ENCODE measurements at regions not wholly inside any gene's neighbourhood (a gene's known extent, or its start where the extent isn't known, plus 50 kb on each side); places are given as distances from the start of the nearest gene placed in this dataset.
"Not testable (repeated sequence)": the region's sequence is repeated elsewhere in the genome, so short reads cannot be mapped to it uniquely, and the experiment has no call there.

DNA sequence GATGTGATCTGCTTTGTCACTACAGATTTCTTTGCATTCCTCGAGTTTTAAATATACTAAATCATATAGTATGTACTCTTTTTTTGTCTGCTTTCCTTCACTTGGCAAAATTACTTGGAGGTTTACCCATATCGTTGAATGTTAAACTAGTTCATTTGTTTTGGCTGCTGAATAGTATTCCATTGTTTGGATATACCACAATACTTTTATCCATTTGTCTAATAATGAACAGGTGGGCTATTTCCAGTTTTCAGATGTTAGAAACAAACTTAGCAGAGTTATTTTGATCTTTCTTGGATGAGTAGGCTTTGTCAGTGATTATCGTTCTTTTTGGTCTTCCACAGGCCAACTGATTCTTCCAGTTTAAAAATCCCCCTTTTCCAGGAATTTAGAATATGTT lies 154.0 kb upstream of the TGFBR2 start:
- no peak for DNase-seq

DNA sequence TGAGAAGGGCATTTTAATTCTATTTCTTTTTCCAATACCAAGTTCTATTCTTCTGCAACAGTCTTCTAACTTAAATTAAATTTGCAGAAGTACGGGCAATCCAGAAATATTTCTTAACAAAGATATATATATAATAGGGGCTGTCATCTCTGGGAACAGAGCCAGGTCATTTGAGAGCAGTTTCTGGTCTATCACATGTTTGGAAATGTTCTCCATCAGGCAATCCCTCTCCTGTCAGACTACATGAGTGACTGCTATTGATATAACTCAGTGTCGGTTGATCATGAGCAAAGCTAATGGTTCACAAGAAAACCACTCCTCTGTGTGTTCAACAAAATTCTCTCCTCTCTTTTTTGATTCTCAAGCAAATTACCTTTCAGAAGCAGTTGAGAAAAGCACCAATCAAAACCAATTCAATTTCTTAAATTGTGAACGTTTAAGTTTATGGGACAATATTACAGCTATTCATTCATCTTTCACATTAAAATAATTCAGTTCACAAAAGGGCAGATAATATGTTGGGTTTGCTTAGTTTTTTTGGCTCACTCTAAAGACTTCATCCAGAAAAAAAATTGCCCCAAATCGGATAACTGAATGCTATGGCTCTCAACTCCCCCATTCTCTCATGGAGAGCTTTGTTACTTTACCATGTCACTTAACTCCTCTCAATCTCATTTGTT lies 152.9 kb upstream of the TGFBR2 start:
- DNase-seq: no peak

DNA sequence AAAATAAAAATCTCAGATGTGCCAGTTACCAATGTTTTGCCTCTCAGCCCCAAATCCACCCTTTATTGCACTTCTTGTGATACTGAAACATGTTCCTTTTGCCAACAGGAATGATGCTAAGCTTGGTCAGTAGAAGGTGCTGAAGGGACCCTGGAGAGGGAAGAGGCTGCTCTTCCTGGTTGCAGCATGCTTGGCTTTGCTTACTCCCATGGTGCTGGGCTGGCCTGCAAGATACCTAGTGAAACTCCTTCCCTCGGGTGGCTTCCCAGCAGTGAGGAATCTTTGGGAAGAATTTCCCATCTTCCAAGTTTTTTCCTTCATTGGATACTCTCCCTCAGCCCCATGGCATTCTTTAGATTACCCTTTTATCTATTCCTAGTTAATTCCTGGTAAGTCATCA lies 151.8 kb upstream of the TGFBR2 start:
- DNase-seq: no peak

DNA sequence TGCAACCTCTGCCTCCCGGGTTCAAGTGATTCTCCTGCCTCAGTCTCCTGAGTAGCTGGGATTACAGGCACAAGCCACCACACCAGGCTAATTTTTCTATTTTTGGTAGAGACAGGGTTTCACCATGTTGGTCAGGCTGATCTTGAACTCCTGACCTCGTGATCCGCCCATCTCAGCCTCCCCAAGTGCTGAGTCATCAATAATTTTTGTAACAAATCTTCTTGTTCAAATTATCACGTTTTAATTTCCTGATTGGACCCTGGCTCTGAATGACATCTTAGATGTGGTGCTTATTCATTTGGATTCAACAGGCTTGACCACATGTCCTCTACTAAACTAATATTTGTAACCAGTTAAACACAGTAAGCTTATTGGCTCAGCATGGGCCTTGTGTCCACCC lies 151.3 kb upstream of the TGFBR2 start:
- DNase-seq: not testable (repeated sequence)

DNA sequence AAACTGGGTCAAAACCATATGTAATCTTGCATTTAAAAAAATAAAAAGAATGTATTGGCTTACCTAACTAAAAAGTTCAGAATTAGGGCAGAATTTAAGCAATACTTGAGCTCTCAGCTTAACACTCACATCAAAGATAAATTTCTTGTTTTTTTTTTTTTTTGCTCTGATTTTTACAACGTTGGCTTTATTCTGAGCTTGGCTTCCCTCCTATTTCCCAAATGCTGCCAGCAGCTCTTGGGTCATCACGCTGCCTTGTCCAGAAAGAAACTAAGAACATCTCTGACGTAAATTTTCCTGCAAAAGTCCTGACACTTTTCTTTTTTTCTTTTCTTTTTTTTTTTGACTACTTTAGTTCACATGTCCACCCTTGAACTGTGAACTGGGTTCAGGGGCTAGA lies 150.6 kb upstream of the TGFBR2 start:
- no peak for DNase-seq

DNA sequence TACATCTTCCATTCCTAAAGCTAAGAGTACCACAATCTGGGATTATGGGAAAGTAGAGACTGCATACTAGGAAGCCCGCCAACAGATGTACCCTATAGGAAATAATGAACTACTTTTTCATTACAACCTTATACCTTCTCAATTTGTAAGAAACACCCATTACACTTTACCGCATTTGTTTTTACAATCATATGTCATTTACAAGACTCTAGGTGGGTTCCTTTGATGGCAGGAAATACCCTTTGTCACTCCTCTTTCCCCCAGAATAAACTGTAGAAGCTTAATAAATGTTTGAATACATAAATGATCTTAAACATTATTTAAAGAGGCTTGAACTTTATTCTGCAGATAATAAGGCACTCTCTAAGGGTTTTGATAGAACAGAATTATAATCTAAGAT lies 150.1 kb upstream of the TGFBR2 start:
- no peak for DNase-seq

DNA sequence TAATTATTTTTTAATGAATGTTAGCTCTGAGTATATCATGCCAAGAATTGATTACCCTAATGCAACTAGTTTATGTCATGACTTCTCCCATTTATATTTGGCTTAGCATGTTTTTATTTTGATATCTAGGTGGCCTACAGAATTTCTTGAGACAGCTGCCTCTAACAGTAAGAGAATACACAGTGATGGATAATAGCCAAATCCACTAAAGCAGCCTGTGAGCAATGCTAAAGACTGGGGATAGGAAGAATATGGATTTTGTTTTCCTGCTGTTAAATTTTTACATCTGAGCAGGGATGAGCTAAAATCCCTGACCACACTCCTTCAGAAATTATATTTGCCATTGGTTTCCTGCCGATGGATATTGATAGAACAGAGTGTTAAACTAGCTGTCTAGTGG lies 149.3 kb upstream of the TGFBR2 start:
- DNase-seq: no peak

DNA sequence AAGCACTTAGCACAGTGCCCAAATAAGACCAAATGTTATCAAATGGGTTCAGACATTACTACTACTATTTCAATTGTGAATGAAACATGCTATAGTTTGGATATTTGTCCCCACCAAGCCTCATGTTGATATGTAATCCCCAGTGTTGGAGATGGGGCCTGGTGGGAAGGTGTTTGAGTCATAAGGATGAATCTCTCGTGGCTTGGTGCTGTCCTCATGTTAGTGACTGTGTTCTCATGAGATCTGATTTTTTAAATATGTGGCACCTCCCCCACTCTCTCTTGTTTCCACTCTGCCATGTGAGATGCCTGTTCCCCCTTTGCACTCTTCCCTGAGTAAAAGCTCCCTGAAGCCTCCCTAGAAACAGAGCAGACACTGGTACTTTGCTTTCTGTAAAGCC lies 148.7 kb upstream of the TGFBR2 start:
- DNase-seq: no peak

DNA sequence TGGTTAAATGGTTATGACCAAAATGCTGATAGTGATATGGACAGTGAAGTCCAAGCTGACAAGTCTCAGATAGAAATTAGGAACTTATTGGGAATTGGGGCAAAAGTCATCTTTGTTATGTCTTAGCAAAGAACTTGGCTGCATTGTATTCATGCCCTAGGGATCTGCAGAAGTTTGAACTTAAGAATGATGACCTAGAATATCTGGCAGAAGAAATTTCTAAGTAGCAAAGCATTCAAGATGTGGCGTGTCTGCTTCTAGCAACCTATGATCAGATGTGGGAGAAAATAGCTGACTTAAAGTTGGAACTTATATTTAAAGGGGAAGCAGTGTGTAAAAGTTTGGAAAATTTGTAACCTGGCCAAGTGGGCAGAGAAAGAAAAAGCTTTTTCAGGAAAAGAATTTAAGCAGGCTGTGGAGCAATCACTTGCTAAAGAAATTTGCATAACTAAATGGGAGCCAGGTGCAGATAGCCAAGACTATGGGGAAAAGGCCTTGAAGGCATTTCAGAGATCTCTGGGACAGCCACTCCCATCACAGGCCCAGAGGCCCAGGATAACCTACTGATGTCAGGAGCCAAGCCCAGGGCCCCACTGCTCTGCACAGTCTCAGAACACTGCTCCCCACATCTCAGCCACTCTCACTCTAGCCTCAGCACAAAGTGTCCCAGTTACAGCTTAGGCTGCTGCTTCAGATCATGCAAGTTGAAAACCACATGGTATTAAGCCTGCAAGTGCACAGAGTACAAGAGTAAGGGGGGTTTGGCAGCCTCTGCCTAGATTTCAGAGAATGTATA lies 147.8 kb upstream of the TGFBR2 start:
- DNase-seq: no peak

DNA sequence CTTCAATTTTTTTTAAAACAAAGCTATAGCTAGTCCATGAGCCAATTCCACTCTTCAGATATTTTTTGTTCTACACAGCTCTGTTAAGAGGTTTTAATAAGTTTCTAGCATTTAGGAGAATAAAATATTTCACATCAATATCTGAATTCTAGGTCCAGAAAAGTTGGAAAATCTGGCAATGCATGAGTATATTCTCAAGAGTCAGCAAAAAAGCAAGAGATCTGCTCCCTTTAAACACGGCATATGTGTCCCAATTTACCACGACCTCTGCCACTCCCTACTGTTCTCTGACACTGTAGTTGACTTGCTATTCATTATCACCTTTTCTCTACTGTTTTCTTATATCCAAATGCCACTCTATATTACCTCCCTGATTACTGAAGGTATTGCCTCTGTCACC lies 145.1 kb upstream of the TGFBR2 start:
- no peak for DNase-seq

DNA sequence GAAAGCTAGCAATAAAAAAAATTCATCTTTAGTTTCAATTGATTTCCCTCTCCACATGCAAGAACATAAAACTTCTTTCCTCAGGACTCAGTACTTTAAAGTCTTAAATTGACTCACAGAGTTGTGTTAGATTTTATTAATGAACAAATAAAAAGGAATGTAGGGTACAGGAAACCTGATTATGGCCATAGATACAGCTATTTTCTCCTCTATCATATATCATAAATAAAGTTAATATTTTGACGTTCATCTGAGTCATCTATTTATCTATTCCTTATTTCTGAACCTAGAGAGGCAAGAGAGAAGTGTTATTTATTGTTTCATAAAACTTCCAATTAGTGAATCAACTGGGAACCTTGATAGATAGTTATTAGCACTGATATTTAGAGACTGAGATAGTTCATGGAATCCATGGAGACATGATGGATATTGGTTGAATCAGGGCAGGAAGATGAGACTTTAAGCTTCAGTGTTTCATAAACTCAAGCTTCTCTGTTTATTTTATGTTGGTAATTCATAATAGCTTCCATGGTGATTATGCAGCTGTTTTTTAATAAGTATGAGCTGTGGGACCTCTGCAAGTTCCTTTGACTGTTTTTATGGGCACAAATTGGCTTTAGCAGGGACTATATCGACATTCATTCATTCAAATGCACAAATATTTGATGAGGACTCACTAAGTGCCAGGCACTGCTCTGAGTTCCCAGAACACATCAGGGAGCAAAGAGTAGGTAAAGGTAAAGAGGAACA lies 143.5 kb upstream of the TGFBR2 start:
- DNase-seq: no peak

DNA sequence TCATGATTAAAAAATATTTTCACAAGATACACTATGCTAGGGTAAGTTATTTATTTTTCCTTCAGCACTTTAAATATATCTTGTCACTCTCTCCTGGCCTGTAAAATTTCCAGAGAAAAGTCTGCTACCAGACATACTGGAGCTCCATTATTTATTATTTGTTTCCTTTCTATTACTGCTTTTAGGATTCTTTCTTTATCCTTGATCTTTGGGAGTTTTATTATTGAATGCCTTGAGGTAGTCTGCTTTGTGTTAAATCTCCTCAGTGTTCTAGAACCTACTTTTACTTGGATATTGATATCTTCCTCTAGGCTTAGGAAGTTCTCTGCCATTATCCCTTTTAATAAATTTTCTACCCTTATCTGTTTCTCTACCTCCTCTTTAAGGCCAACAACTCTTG lies 142.0 kb upstream of the TGFBR2 start:
- DNase-seq: no peak

DNA sequence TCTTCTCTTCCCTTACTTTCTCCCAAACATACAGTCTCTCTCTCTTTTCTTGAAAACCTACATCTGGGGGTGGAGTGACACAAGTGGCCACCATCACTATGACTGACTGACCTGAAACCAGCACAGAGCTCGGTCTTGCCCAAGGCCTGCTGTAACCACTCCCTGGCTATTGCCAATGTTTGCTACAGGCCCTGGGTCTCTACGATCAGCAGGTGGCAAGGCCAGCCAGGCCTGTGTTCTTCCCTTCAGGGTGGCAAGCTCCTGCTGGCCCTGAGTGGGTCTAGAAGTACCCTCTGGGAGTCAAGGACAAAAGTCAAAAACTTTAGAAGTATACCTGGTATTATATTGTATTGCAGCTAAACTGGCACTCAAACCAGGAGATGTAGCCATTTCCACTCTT lies 140.9 kb upstream of the TGFBR2 start:
- no peak for DNase-seq

DNA sequence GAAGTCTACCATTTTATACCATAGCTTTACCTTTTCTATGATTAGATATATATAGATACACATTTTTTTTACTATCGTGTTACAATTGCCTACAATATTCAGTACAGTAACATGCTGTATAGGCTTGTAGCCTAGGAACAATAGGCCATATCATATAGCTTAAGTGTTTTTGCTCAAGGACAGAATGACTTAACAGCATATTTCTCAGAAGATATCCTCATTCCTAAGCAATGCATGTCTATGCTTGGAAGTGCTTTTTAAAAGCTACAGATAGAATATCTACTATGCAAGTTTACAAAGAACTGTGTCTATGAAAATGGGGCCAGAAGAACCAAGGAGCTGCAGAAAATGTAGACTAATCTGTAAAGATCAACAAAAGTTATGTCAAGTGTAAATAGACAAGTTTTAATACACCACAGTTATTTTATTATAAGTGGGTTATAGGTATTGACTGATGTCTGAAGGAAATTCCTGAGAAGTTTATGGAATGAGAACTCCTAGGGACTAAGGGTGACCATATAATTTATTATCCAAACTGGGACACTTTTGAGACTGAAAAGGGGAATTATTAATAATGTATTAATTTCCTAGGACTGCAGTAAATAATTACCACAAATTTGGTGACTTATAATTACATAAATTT lies 138.7 kb upstream of the TGFBR2 start:
- DNase-seq: no peak

DNA sequence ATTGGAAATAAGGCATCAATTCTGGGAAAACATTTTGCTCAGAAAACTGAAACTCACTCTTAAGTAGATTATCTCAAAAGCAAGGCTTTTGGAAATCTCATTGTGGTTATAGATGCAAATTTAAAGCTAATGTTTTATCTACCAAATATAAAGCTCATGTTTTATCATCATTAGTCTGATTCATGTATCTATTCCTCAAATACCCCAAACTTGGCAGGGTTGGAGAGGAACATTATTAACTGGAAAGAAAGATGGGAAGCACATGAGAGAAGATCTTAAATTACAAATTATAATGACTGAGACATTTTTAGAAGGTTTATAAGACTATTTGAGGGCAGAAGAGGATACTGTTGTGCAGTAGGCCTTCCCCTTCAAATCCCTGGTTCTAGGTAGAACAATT lies 137.3 kb upstream of the TGFBR2 start:
- no peak for DNase-seq

DNA sequence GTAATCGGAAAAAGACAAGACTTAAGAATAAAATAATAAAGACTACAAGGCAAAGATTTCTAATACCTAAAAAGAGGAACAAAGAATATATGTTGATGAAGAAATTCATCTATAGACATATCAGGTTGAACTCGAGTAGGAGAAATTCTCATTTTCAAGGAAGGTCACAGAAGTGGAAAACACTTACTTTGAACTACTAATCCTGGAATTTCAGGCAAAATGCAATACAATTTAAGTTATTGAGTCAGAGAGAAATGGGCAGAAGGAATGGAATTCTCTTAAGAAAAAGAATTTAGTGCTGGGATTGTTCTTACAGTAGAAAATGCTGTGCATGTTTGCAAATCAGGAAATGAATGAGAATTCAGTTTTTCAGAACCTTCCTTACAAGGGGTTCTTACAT lies 135.9 kb upstream of the TGFBR2 start:
- DNase-seq: no peak

DNA sequence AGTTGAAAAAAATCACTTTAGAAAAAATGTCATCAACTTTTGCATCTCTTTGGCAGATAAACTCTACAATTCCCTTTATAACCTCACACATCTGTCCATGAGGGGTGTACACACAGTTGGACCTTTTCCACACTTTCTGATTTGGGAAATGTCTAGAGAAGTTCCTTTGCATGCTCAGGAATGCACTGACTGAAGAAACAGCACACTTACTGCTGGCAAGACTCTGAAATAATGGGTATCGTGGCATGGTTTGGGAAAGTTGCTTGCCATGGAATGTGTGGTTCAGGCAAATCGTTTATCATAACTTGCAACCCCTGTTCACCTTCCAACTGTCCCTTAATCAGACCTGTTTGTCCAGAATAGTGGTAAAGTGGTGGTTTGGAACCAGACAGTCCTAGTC lies 135.3 kb upstream of the TGFBR2 start:
- DNase-seq: no peak

DNA sequence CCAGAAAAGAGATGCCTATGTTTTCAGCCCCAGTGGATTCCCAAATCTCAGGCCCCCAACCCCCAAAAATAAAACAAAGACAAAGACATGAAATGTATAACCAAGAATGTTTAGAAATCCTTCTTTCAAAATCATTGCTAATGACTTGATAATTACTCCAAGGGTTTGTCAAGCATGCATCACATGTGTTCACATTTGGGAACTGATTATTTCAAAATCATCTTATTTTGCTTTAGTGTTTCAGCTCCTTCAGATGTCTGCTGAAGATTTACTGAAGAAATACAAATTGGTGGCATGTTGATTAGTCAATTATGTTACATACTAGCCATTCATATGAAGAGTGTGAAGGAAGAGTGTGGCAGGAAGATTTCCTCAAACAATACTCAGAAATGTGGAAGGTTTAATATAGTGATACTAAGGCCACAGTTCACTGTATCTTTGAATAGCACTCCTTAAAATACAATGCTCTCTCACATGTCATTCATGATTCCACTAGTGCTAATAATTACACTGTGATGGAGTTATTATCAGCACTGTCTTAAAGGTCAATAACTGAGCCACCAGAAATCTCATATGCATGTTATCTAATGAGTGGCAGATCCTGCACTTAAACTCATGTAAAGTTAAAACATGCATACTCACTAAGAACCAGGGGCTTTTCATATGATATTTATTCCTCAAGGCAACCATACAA lies 134.5 kb upstream of the TGFBR2 start:
- no peak for DNase-seq

DNA sequence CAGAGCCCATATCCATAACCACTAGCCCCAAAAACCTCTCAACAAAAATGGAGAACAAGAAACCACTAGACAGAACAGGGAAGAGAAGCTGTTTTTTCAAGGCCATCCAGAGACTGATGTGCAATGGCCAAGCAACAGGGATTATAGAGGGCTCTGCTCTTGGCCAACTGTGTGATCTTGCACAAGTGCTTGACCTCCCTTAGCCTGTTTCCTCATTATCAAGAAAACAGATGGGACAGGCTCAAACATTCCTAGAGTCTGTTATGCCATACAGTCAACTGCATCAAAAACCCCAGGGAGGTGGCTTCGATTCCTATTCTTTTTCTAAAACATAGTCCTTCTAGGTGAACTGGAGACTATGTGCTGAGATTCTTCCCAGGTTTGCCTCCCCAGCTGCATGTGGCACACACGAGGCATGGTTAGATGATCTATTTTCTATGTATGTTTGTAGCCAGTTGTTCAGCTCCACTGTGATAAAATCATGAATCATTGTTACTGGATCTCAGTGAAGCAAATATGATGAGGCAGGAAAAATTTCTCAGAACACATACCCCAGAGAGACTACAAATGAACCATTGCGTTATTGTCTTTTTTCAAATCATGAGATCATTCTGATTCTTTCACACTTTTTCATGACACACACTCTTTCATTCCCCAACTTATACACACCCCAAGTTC lies 132.9 kb upstream of the TGFBR2 start:
- no peak for DNase-seq

DNA sequence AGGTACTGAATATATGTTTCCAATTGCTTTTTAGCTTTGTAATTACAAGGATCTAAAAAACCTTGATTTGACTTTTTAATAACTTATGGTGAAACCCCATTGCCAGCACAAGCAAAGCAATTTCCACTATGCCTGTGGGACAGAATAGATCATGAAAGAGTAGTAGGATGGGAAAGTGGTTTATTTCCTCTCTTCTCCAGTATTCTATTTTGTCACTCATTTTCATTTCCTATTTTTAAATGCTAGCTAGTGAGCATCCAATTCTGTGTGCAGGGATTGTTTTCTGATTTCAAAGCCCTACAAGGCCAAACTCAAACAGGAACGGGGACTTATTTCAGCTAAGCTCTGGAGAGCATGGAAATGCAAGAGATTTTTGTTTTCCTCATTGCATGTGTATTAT lies 132.0 kb upstream of the TGFBR2 start:
- DNase-seq: no peak

DNA sequence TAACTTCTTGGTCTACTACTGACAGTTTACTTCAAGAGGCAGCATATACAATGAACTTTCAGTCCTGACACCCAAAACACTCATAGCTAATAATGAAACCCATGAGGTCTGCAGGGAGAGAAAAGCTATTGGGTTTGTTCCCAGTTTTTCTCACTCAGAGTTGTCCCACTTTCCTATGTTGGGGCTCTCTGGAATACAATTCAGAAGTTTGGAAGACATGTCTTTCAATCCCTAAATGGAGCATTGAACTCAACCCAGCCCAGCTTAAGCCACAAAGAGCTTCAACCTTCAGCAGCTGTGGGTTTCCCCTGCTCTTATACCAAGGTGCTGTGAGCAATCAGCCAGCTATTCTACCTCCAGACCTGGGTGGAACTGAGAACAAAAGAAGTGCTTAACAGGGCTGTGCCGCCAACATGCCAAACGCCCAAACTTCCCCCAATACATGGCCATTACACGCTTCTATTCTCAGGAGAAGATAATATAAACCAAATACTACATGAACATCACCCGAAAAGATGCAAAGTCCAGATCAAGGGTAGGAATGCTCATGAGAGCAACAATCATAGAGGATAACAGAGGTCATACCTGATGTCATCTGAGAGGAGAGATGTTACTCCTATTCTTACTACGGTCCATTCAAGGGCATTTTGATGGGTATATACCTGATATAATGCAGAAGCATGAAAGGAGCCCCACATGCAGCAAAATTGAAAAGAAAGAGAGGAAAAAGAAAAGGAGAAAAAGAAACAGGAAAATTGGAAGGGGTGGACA lies 131.2 kb upstream of the TGFBR2 start:
- no peak for DNase-seq

DNA sequence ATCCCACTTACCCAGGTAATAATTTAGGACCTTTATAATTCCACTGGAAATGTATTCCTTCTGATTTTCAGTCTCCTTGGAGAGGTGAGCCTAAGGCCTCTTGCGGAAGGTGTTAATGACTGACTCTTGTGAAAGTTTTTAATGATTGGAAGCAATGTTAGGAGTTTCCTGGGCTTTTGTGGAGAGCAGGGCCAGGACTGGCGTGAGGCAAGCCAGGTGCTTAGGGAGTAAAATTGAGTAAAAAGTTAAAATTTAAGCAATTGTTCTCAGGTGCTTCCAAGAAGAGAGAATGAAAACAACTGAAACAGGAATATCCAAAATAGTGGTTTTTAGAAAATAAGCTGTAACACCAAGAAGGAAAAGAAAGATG lies 130.6 kb upstream of the TGFBR2 start:
- no peak for DNase-seq

Data from NCI-H774 (cell line).